A673 (cell line): ENCODE measurements at regions not wholly inside any gene's neighbourhood (a gene's known extent, or its start where the extent isn't known, plus 50 kb on each side); places are given as distances from the start of the nearest gene placed in this dataset.

Experiments used
- EZH2 ChIP-seq: fragments of 200-600 bp; sonication (generic); IDR thresholded peaks from 2 replicates; pipeline ENCODE4 v1.6.1; 2017; ENCODE audit warnings: borderline replicate concordance, low read depth, mild to moderate bottlenecking, mixed read lengths, antibody characterized with exemption, low read length; ENCODE audit not compliant: poor library complexity, severe bottlenecking
- TF ChIP-seq, protein P1 (sequence below): fragments of 300-800, 200-600 bp; sonication (generic); conservative IDR thresholded peaks from 2 replicates; pipeline ENCODE4 v1.5.1; 2017; ENCODE audit warnings: low read depth, mild to moderate bottlenecking, antibody characterized with exemption, low read length, moderate library complexity, mixed read lengths

DNA sequence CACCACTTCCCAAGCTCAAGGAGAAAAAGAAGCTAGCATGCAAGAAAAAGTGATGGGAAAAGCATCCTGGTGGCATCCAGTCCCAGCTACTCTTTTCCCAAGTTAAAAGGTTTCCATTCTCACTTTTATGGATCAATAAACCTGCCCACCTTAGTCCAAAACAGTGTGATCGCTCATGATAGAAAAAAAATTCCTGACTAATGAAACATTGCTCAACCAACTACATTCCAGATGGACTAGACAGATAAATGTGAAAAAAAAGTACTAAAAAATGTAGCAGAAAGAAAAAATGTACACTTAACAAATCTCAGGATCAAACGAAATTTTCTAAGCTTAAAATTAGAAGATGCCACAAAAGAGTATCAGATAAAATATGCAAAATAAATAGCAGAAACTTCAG lies 312.2 kb downstream of the TMA16 start:
- TF ChIP-seq, protein P1, sequence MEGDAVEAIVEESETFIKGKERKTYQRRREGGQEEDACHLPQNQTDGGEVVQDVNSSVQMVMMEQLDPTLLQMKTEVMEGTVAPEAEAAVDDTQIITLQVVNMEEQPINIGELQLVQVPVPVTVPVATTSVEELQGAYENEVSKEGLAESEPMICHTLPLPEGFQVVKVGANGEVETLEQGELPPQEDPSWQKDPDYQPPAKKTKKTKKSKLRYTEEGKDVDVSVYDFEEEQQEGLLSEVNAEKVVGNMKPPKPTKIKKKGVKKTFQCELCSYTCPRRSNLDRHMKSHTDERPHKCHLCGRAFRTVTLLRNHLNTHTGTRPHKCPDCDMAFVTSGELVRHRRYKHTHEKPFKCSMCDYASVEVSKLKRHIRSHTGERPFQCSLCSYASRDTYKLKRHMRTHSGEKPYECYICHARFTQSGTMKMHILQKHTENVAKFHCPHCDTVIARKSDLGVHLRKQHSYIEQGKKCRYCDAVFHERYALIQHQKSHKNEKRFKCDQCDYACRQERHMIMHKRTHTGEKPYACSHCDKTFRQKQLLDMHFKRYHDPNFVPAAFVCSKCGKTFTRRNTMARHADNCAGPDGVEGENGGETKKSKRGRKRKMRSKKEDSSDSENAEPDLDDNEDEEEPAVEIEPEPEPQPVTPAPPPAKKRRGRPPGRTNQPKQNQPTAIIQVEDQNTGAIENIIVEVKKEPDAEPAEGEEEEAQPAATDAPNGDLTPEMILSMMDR, result no peak
- TF ChIP-seq EZH2, result no peak
